HUES48 (cell line): ENCODE measurements at regions not wholly inside any gene's neighbourhood (a gene's known extent, or its start where the extent isn't known, plus 50 kb on each side); places are given as distances from the start of the nearest gene placed in this dataset.
"Not testable (repeated sequence)": the region's sequence is repeated elsewhere in the genome, so short reads cannot be mapped to it uniquely, and the experiment has no call there.

Experiments
- H3K27ac ChIP-seq: one replicate; pipeline ENCODE4 v1.7.0; 2013; ENCODE audit warnings: low read depth, low read length, inconsistent platforms
- H3K27me3 ChIP-seq: 2 replicates; pipeline ENCODE4 v1.6.1; 2013; ENCODE audit warnings: mild to moderate bottlenecking, low read length; ENCODE audit not compliant: control insufficient read depth, insufficient read depth
- H3K36me3 ChIP-seq: 2 replicates; pipeline ENCODE4 v1.6.1; 2013; ENCODE audit warnings: low read length; ENCODE audit not compliant: control insufficient read depth, insufficient read depth
- H3K4me1 ChIP-seq: 2 replicates; pipeline ENCODE4 v1.6.1; 2013; ENCODE audit warnings: mild to moderate bottlenecking, low read length; ENCODE audit not compliant: control insufficient read depth, insufficient read depth
- H3K4me3 ChIP-seq: 2 replicates; pipeline ENCODE4 v1.5.1; 2013; ENCODE audit warnings: mild to moderate bottlenecking, low read depth, low read length
- H3K9ac ChIP-seq: 2 replicates; pipeline ENCODE4 v1.6.1; 2013; ENCODE audit warnings: mild to moderate bottlenecking, low read depth, low read length, moderate library complexity
- H3K9me3 ChIP-seq: 2 replicates; pipeline ENCODE4 v1.6.1; 2013; ENCODE audit warnings: low read length; ENCODE audit not compliant: control insufficient read depth, insufficient read depth

DNA sequence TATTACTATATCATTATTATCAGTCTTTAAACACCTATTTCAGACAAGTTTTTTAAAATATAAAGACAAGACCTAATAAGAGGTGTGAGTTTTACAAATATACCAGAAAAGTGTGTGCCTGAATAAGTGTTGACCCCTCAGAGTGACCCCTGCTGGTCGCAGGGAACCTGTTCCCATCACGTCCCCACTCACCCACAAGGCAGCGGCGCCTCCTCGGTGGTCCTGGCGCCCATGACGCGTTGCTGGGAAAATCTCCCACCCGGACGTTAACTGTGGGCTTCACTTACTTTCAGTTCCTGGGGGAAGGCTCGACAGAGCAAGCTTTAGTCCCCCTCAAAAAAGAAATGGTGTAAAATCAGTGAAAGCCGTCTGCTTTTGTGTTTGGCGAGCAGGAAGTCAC lies 93.5 kb downstream of the TMEM18 start:
- H3K27ac ChIP-seq = no peak overlapping the region
- no peaks in the 10 kb centered on the region for H3K27me3 ChIP-seq
- no peak overlapping the region for H3K9ac ChIP-seq
- no peaks in the 10 kb centered on the region for H3K9me3 ChIP-seq
- H3K4me3 ChIP-seq = no peak overlapping the region
- peaks cover 5% of the 10 kb centered on the region; the same call in 1 of the 2 replicates for H3K4me1 ChIP-seq
- H3K36me3 ChIP-seq = no peaks in the 10 kb centered on the region

DNA sequence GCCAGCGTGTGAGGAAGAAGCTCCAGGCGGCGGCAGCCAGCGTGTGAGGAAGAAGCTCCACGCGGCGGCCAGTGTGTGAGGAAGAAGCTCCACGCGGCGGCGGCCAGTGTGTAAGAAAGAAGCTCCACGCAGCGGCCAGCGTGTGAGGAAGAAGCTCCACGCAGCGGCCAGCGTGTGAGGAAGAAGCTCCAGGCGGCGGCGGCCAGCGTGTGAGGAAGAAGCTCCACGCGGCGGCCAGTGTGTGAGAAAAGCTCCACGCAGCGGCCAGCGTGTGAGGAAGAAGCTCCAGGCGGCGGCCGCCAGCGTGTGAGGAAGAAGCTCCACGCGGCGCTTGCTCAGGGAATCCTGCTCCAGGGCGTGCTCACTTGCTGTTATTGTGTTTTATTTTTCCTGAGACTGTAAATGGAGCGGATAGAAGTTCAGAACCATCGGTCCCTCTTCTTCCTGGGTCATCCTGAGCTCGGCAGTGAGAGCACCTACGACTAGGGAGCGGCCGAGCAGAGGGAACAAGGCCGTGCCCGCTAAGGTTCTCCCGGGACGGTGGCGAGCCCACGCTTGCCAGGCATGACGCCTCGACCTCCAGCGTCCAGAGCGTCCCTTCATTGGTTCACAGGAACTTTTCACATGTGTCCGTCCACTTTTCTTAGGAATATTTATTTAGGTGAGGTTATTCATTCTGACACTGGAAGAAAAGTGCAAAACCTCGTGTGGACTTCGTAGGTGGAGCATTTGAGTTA lies 94.2 kb downstream of the TMEM18 start:
- no peaks in the 10 kb centered on the region for H3K27me3 ChIP-seq
- no peaks in the 10 kb centered on the region for H3K36me3 ChIP-seq
- H3K27ac ChIP-seq = no peak overlapping the region
- no peak overlapping the region for H3K4me3 ChIP-seq
- H3K9ac ChIP-seq = no peak overlapping the region
- H3K4me1 ChIP-seq = peaks cover 5% of the 10 kb centered on the region; the same call in 1 of the 2 replicates
- no peaks in the 10 kb centered on the region for H3K9me3 ChIP-seq

- not testable (repeated sequence) for H3K27ac ChIP-seq, H3K9me3 ChIP-seq, H3K4me1 ChIP-seq, H3K36me3 ChIP-seq, H3K4me3 ChIP-seq, H3K9ac ChIP-seq, H3K27me3 ChIP-seq
These were observed 94.9 kb downstream of the TMEM18 start for GRCh38 chr2:582289-582688.

DNA sequence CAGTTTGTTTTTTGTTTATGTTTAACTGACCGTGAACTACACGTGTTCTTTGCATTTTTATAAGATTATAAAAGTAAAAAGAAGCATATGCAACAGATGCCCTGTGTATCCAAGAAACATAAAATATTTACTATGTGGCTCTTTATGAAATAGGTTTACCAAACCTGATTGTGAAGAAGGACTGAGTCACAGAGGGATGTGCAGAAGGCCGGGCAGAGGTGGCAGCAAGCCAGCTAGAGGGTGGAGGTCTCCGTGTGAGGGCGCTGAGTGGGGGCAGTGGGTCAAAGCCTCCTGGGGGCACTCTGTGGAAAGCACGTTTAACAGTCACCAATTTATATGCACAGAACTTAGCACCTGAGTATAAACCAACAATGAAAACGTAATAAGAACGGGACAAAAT lies 97.2 kb downstream of the TMEM18 start:
- Histone ChIP-seq H3K9me3 (peaks cover 5% of the 10 kb centered on the region; the same call in 1 of the 2 replicates), H3K36me3 (no peaks in the 10 kb centered on the region), H3K4me3 (no peak overlapping the region), H3K27me3 (no peaks in the 10 kb centered on the region), H3K27ac (no peak overlapping the region), H3K4me1 (no peaks in the 10 kb centered on the region), H3K9ac (no peak overlapping the region)

- peaks cover 5% of the 10 kb centered on the region; the same call in 1 of the 2 replicates for H3K9me3 ChIP-seq
- no peak overlapping the region for H3K27ac ChIP-seq
- no peak overlapping the region for H3K9ac ChIP-seq
- no peaks in the 10 kb centered on the region for H3K27me3 ChIP-seq
- H3K4me1 ChIP-seq = no peaks in the 10 kb centered on the region
- H3K4me3 ChIP-seq = no peak overlapping the region
- no peaks in the 10 kb centered on the region for H3K36me3 ChIP-seq
These were observed 97.8 kb downstream of the TMEM18 start for GRCh38 chr2:579351-579886.

GRCh38 chr2:576292-576691 lies 100.9 kb downstream of the TMEM18 start:
- Histone ChIP-seq H3K27ac (no peak overlapping the region), H3K27me3 (no peaks in the 10 kb centered on the region), H3K4me3 (no peak overlapping the region), H3K36me3 (no peaks in the 10 kb centered on the region), H3K9me3 (peaks cover 5% of the 10 kb centered on the region; the same call in 1 of the 2 replicates), H3K4me1 (no peaks in the 10 kb centered on the region), H3K9ac (no peak overlapping the region)

DNA sequence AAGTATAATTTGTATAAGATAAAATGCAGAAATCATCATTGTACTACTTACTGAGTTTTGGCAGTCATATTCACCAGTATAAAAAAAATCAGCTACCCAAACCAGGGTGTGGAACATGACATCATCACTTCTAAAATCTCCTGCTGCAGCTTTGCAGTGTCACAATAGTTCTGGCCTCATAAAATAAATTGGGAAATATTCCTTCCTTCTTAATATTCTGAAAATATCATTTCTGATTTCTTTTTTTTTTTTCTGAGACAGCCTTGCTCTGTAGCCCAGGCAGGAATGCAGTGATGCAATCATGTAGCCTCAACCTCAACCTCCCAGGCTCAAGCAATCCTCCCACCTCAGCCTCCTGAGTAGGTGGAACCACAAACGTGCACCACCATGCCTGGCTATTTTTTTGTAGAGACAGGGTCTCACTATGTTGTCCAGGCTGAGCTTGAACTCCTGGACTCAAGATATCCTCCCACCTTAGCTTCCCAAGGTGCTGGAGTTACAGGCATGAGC lies 101.4 kb downstream of the TMEM18 start:
- Histone ChIP-seq H3K9ac (no peak overlapping the region), H3K4me1 (no peaks in the 10 kb centered on the region), H3K4me3 (no peak overlapping the region)

GRCh38 chr2:575030-575726 lies 102.0 kb downstream of the TMEM18 start:
- no peaks in the 10 kb centered on the region for H3K36me3 ChIP-seq
- no peak overlapping the region for H3K27ac ChIP-seq
- no peak overlapping the region for H3K4me3 ChIP-seq
- H3K27me3 ChIP-seq = no peaks in the 10 kb centered on the region
- H3K9me3 ChIP-seq = peaks cover 5% of the 10 kb centered on the region; the same call in 1 of the 2 replicates
- no peak overlapping the region for H3K9ac ChIP-seq
- H3K4me1 ChIP-seq = no peaks in the 10 kb centered on the region

More for the DNA sequence above, 101.4 kb downstream of the TMEM18 start:
- H3K36me3 ChIP-seq = no peaks in the 10 kb centered on the region
- H3K9me3 ChIP-seq = peaks cover 5% of the 10 kb centered on the region; the same call in 1 of the 2 replicates
- no peak overlapping the region for H3K27ac ChIP-seq
- no peaks in the 10 kb centered on the region for H3K27me3 ChIP-seq

GRCh38 chr2:573805-574392 lies 103.3 kb downstream of the TMEM18 start:
- Histone ChIP-seq H3K4me3 (no peak overlapping the region), H3K36me3 (no peaks in the 10 kb centered on the region), H3K27ac (no peak overlapping the region), H3K4me1 (no peaks in the 10 kb centered on the region), H3K9me3 (peaks cover 5% of the 10 kb centered on the region; the same call in 1 of the 2 replicates), H3K9ac (no peak overlapping the region), H3K27me3 (no peaks in the 10 kb centered on the region)

- no peak overlapping the region for H3K9ac ChIP-seq
- no peaks in the 10 kb centered on the region for H3K27me3 ChIP-seq
- H3K27ac ChIP-seq = no peak overlapping the region
- H3K4me1 ChIP-seq = no peaks in the 10 kb centered on the region
- H3K36me3 ChIP-seq = no peaks in the 10 kb centered on the region
- peaks cover 5% of the 10 kb centered on the region; the same call in 1 of the 2 replicates for H3K9me3 ChIP-seq
- no peak overlapping the region for H3K4me3 ChIP-seq
These were observed 104.2 kb downstream of the TMEM18 start for GRCh38 chr2:573025-573424.
